Panc1 (cell line): ENCODE measurements at regions not wholly inside any gene's neighbourhood (a gene's known extent, or its start where the extent isn't known, plus 50 kb on each side); places are given as distances from the start of the nearest gene placed in this dataset.

Source experiments
- POLR2AphosphoS5 ChIP-seq: IDR thresholded peaks from 2 replicates; pipeline ENCODE4 v1.6.1; 2012; ENCODE audit warnings: mild to moderate bottlenecking, low read depth, low read length, moderate library complexity
- SIN3A ChIP-seq: IDR thresholded peaks from 2 replicates; pipeline ENCODE4 v1.6.1; 2012; ENCODE audit warnings: low read depth, mild to moderate bottlenecking, low read length, moderate library complexity, borderline replicate concordance; ENCODE audit not compliant: insufficient read depth
- TCF7L2 ChIP-seq: IDR thresholded peaks from 2 replicates; pipeline ENCODE4 v1.6.1; 2011; ENCODE audit warnings: mild to moderate bottlenecking, low read depth, low read length, inconsistent platforms

DNA sequence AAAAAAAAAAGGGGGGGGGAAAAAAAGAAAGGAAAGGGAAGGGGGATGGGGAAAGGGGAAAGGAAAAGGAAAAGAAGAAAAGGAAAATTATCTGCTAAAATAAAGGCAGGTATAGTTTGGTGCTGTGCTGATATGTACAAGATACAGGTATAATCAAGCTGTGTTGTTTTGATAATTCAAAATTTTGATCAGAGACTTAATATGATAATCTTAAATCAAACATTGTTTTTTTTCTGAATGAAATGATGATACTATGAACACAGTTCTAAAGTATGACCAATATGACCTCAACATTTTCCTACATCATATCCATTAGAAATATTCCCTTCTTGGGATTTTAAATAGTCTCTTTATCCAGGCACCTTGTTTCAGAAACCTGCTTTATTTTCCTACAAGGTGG, 115.6 kb upstream of the TRPM3 start:
- no peak for TF ChIP-seq SIN3A
- no peak for TF ChIP-seq POLR2AphosphoS5
- TF ChIP-seq TCF7L2: no peak
